GM12878 (cell line): ENCODE measurements at regions not wholly inside any gene's neighbourhood (a gene's known extent, or its start where the extent isn't known, plus 50 kb on each side); places are given as distances from the start of the nearest gene placed in this dataset.

Experiments used
- ZBED1 ChIP-seq: IDR thresholded peaks from 2 replicates; pipeline ENCODE4 v1.6.1; 2016; ENCODE audit warnings: borderline replicate concordance
- TF ChIP-seq, protein P1 (sequence below), 3 experiments: IDR thresholded peaks in 2 of 3; conservative IDR thresholded peaks in 1 of 3; 2 replicates each; pipeline ENCODE4 v1.5.1; 2011; ENCODE audit warnings: low read depth in 3 of 3, low read length in 3 of 3, mild to moderate bottlenecking in 3 of 3, control low read depth in 2 of 3, moderate library complexity in 2 of 3, inconsistent platforms in 1 of 3, mixed read lengths in 1 of 3; ENCODE audit not compliant: control insufficient read depth in 2 of 3, insufficient read depth in 1 of 3; ENCODE audit errors: extremely low read depth in 1 of 3

DNA sequence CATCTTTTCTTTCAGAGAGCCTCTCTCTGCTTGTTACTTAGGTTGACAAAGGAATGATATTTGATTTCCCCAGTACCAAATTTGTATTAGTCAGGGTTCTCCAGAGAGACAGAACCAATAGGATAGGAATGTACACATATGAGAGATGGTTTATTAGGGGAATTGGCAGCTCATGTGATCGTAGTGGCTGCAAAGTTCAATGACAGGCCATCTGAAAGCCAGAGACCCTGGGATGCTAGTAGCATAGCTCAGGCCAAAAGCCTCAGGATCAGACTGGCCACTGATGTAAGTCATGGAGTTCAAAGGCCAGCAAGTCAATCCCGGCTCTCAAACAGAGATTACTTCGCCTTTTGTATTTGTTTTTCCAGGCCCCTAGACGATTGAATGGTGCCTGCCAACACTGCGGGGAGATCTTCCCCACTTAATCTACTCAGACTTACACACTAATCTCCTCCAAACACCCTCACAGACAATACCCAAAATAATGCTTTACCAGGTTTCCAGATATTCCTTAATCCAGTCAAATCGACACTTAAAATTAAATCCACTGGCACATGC, 215.5 kb downstream of the ALDH8A1 start:
- TF ChIP-seq ZBED1 = no peak
- TF ChIP-seq, protein P1, sequence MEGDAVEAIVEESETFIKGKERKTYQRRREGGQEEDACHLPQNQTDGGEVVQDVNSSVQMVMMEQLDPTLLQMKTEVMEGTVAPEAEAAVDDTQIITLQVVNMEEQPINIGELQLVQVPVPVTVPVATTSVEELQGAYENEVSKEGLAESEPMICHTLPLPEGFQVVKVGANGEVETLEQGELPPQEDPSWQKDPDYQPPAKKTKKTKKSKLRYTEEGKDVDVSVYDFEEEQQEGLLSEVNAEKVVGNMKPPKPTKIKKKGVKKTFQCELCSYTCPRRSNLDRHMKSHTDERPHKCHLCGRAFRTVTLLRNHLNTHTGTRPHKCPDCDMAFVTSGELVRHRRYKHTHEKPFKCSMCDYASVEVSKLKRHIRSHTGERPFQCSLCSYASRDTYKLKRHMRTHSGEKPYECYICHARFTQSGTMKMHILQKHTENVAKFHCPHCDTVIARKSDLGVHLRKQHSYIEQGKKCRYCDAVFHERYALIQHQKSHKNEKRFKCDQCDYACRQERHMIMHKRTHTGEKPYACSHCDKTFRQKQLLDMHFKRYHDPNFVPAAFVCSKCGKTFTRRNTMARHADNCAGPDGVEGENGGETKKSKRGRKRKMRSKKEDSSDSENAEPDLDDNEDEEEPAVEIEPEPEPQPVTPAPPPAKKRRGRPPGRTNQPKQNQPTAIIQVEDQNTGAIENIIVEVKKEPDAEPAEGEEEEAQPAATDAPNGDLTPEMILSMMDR (IDR thresholded peaks at IDR 0.05 in 2 of 3, conservative IDR thresholded peaks at IDR 0.05 in 1 of 3; ENCODE audit: control insufficient read depth in 2 of 3, extremely low read depth in 1 of 3, insufficient read depth in 1 of 3, low read depth in 3 of 3, low read length in 3 of 3) = no peak
